NCI-H69 (cell line): ENCODE measurements at regions not wholly inside any gene's neighbourhood (a gene's known extent, or its start where the extent isn't known, plus 50 kb on each side); places are given as distances from the start of the nearest gene placed in this dataset.
"Not testable (repeated sequence)": the region's sequence is repeated elsewhere in the genome, so short reads cannot be mapped to it uniquely, and the experiment has no call there.

Source experiments
- DNase-seq: peaks from one replicate; lab custom pipeline; 2025; lab: John Stamatoyannopoulos, UW

DNA sequence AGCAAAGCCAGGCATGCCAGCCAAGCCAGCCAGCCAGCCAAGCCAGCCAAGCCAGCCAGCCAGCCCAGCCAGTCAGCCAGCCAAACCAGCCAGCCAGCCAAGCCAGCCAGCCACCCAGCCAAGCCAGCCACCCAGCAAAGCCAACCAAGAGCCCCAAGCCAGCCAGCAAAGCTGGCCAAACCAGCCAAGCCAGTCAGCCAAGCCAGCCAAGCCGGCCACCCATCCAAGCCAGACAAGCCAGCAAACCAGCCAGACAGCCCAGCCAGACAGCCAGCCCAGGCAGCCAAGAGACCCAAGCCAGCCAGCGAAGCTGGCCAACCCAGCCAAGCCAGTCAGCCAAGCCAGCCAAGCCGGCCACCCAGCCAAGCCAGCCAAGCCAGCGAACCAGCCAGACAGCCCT is 338.3 kb upstream of the PLGLB2 start:
- not testable (repeated sequence) for DNase-seq

GRCh38 chr2:87410371-87410770 is 337.5 kb upstream of the PLGLB2 start:
- DNase-seq = not testable (repeated sequence)

- DNase-seq = not testable (repeated sequence)
Observed at GRCh38 chr2:87412036-87412820, 335.7 kb upstream of the PLGLB2 start.

DNA sequence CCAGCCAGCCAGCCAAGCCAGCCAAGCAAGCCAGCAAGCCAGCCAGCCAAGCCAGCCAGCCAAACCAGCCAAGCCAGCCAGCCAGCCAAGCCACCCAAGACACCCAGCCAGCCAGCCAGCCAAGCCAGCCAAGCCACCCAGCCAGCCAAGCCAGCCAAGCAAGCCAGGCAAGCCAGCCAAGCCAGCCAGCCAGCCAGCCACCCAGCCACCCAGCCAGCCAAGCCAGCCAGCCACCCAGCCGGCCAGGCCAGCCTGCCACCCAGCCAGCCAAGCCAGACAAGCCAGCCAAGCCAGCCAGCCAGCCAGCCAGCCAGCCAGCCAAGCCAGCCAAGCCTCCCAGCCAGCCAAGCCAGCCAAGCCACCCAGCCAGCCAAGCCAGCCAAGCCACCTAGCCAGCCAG is 333.6 kb upstream of the PLGLB2 start:
- not testable (repeated sequence) for DNase-seq

- not testable (repeated sequence) for DNase-seq
Observed at GRCh38 chr2:87414795-87415570, 332.9 kb upstream of the PLGLB2 start.

- DNase-seq = not testable (repeated sequence)
Observed at GRCh38 chr2:87415586-87416265, 332.2 kb upstream of the PLGLB2 start.

- not testable (repeated sequence) for DNase-seq
Observed at GRCh38 chr2:87416266-87416592, 331.7 kb upstream of the PLGLB2 start.

- not testable (repeated sequence) for DNase-seq
Observed at GRCh38 chr2:87417147-87417546, 330.7 kb upstream of the PLGLB2 start.

GRCh38 chr2:87417742-87418567 is 329.9 kb upstream of the PLGLB2 start:
- not testable (repeated sequence) for DNase-seq

DNA sequence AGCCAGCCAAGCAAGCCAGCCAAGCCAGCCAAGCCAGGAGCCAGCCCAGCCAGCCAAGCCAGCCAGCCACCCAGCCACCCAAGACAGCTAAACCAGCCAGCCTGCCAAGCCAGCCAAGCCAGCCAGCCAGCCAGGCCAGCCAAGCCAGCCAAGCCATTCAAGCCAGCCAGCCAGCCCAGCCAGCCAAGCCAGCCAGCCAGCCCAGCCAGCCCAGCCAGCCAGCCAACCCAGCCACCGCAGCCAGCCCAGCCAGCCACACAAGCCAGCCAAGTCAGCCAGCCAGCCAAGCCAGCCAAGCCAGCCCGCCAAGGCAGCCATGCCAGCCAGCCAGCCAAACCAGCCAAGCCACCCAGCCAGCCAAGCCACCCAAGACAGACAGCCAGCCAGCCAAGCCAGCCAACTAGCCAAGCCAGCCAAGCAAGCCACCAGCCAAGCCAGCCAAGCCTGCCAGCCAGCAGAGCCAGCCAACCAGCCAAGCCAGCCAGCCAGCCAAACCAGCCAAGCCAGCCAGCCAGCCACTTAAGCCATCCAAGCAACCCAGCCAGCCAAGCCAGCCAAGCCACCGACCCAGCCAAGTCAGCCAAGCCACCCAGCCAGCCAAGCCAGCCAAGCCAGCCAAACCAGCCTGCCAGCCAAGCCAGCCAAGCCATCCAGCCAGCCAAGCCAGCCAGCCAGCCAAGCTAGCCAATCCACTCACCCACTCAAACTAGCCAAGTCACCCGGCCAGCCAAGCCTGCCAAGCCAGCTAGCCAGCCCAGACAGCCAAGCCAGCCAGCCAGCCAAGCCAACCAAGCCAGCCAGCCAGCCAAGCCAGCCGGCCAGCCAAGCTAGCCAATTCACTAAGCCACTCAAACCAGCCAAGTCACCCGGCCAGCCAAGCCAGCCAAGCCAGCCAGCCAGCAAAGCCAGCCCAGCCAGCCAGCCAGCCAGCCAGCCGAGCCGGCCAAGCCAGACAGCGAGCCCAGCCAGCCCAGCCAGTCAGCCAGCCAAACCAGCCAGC is 328.8 kb upstream of the PLGLB2 start:
- not testable (repeated sequence) for DNase-seq

DNA sequence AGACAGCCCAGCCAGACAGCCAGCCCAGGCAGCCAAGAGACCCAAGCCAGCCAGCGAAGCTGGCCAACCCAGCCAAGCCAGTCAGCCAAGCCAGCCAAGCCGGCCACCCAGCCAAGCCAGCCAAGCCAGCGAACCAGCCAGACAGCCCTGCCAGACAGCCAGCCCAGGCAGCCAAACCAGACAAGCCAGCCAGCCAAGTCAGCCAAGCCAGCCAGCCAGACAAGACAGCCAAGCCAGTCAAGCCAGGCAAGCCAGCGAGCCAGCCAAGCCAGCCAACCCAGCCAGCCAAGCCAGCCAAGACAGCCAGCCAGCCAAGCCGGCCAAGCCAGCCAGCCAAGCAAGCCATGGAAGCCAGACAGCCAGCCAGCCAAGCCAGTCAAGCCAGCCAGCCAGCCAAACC is 327.9 kb upstream of the PLGLB2 start:
- not testable (repeated sequence) for DNase-seq

- not testable (repeated sequence) for DNase-seq
Observed at GRCh38 chr2:87420954-87421353, 326.9 kb upstream of the PLGLB2 start.

DNA sequence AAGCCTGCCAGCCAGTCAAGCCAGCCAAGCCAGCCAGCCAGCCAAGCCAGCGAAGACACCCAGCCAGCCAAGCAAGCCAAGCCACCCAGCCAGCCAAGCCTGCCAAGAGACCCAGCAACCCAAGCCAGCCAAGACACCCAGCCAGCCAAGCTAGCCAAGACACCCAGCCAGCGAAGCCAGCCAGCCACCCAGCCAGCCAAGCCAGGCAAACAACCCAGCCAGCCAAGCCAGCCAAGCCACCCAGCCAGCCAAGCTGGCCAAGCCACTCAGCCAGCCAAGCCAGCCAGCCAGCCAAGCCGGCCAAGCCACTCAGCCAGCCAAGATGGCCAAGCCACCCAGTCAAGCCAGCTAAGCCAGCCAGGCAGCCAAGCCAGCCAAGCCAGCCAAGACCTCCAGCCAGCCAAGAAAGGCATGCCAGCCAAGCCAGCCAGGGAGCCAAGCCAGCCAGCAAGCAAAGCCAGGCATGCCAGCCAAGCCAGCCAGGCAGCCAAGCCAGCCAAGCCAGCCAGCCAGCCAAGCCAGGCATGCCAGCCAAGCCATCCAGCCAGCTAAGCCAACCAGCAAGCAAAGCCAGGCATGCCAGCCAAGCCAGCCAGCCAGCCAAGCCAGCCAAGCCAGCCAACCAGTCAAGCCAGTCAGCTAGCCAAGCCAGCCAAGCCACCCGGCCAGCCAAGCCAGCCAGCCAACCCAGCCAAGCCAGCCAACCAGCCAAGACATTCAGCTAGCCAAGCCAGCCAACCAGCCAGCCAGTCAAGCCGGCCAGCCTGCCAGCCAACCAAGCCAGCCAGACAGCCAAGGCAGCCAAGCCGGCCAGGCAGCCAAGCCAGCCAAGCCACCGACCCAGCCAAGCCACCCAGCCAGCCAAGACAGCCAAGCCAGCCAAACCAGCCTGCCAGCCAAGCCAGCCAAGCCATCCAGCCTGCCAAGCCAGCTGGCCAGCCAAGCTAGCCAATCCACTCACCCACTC is 323.8 kb upstream of the PLGLB2 start:
- not testable (repeated sequence) for DNase-seq

GRCh38 chr2:87424763-87425154 is 323.1 kb upstream of the PLGLB2 start:
- DNase-seq = not testable (repeated sequence)

- DNase-seq = not testable (repeated sequence)
Observed at GRCh38 chr2:87425191-87425590, 322.7 kb upstream of the PLGLB2 start.

DNA sequence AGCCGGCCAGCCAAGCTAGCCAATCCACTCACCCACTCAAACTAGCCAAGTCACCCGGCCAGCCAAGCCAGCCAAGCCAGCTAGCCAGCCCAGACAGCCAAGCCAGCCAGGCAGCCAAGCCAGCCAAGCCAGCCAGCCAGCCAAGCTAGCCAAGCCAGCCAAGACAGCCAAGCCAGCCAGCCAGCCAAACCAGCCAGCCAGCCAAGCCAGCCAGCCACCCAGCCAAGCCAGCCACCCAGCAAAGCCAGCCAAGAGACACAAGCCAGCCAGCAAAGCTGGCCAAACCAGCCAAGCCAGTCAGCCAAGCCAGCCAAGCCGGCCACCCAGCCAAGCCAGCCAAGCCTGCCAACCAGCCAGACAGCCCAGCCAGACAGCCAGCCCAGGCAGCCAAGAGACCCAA is 322.2 kb upstream of the PLGLB2 start:
- DNase-seq = not testable (repeated sequence)

- DNase-seq = not testable (repeated sequence)
Observed at GRCh38 chr2:87428452-87429130, 319.3 kb upstream of the PLGLB2 start.

DNA sequence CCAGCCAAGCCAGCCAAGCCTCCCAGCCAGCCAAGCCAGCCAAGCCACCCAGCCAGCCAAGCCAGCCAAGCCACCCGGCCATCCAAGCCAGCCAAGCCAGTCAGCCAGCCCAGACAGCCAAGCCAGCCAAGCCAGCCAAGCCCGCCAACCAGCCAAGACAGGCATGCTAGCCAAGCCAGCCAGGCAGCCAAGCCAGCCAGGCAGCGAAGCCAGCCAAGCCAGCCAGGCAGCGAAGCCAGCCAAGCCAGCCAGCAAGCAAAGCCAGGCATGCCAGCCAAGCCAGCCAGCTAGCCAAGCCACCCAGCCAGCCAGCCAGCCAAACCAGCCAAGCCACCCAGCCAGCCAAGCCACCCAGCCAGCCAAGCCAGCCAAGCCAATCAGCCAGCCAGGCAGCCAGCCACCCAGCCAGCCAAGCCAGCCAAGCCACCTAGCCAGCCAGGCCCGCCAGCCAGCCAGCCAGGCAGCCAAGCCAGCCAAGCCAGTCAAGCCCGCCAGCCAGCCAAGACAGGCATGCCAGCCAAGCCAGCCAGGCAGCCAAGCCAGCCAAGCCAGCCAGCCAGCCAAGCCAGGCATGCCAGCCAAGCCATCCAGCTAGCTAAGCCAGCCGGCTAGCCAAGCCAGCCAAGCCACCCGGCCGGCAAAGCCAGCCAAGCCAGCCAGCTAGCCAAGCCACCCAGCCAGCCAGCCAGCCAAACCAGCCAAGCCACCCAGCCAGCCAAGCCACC is 318.5 kb upstream of the PLGLB2 start:
- DNase-seq = not testable (repeated sequence)
